Fibroblast of lung (primary cell): ENCODE measurements at regions not wholly inside any gene's neighbourhood (a gene's known extent, or its start where the extent isn't known, plus 50 kb on each side); places are given as distances from the start of the nearest gene placed in this dataset.
A peak's percentile ranks its signal among the peaks of the same experiment; 100 is the strongest.

Experiments
- DNase-seq, 2 donors: peaks; one replicate each; pipeline versions ENCODE4 v3.0.0 to v3.0.0-alpha.2; 2010; ENCODE audit warnings: low read depth in 2 of 2
- H2AFZ ChIP-seq: 2 replicates; pipeline ENCODE4 v1.5.1; 2012; ENCODE audit warnings: low read length, control low read depth, inconsistent platforms
- H3K27ac ChIP-seq: 2 replicates; pipeline ENCODE4 v1.5.1; 2011; ENCODE audit warnings: low read length, control low read depth; ENCODE audit not compliant: insufficient read depth
- H3K27me3 ChIP-seq: 2 replicates; pipeline ENCODE4 v1.5.1; 2011; ENCODE audit warnings: mild to moderate bottlenecking, low read length; ENCODE audit not compliant: control insufficient read depth, insufficient read depth
- H3K36me3 ChIP-seq: 2 replicates; pipeline ENCODE4 v1.5.1; 2011; ENCODE audit warnings: low read length; ENCODE audit not compliant: control insufficient read depth, insufficient read depth
- H3K4me1 ChIP-seq: 2 replicates; pipeline ENCODE4 v1.5.1; 2011; ENCODE audit warnings: low read length; ENCODE audit not compliant: control insufficient read depth, insufficient read depth; ENCODE audit errors: extremely low read depth
- H3K4me2 ChIP-seq: 2 replicates; pipeline ENCODE4 v1.5.1; 2011; ENCODE audit warnings: low read length, control low read depth; ENCODE audit not compliant: insufficient read depth; ENCODE audit errors: extremely low read depth
- H3K4me3 ChIP-seq, 4 experiments: fragments of 200-600 bp in 1 of 4; sonication (generic) in 1 of 4; replicated peaks in 1 of 4; 2 replicates each; pipeline ENCODE4 v1.5.1; 2011 to 2016; ENCODE audit warnings: low read length in 4 of 4, low read depth in 3 of 4, mild to moderate bottlenecking in 3 of 4, control low read depth in 2 of 4, inconsistent platforms in 1 of 4, mixed read lengths in 1 of 4; ENCODE audit not compliant: insufficient read depth in 1 of 4; ENCODE audit errors: control extremely low read depth in 1 of 4
- H3K79me2 ChIP-seq: 2 replicates; pipeline ENCODE4 v1.5.1; 2012; ENCODE audit warnings: mild to moderate bottlenecking, low read length, inconsistent platforms; ENCODE audit not compliant: control insufficient read depth, insufficient read depth
- H3K9ac ChIP-seq: 2 replicates; pipeline ENCODE4 v1.5.1; 2011; ENCODE audit warnings: mild to moderate bottlenecking, low read length, control low read depth; ENCODE audit not compliant: insufficient read depth
- H3K9me3 ChIP-seq: 2 replicates; pipeline ENCODE4 v1.5.1; 2012; ENCODE audit warnings: low read depth, low read length; ENCODE audit not compliant: control insufficient read depth, insufficient read depth
- H4K20me1 ChIP-seq: 2 replicates; pipeline ENCODE4 v1.5.1; 2011; ENCODE audit warnings: low read length; ENCODE audit not compliant: control insufficient read depth, insufficient read depth; ENCODE audit errors: extremely low read depth
- EZH2 ChIP-seq: IDR thresholded peaks from 2 replicates; pipeline ENCODE4 v1.5.1; 2012; ENCODE audit warnings: low read length, control low read depth, mild to moderate bottlenecking; ENCODE audit errors: missing control alignments
- TF ChIP-seq, protein P1 (sequence below), 2 donors: IDR thresholded peaks in 1 of 2; conservative IDR thresholded peaks in 1 of 2; 1 replicate in 1 of 2; 2 replicates in 1 of 2; pipeline ENCODE4 v1.5.1; 2011 to 2012; ENCODE audit warnings: low read length in 2 of 2, control low read depth in 1 of 2, inconsistent platforms in 1 of 2, low read depth in 1 of 2, mild to moderate bottlenecking in 1 of 2

DNA sequence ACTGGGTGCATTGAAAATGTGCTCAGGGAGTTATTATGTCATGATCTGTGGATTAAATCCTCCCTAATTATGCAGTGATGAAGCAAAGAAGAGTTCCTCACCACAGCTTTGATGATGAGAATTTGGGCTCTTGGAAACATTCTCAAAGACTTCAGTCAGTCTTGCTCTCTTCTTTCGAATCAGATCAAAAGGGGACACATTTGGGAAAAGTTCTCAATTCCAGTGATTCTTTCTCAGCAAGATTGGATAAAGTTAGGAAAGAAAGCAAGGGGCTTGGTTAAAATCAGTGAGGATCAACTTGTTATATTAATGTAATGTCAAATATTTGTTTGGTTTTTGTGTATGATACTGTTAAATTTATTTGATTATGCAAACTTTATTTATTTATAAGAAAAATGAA, 411.3 kb upstream of the ACTBL2 start:
- H3K79me2 ChIP-seq: no peaks in the 10 kb centered on the region
- no peak overlapping the region for H3K4me3 ChIP-seq
- no peaks in the 10 kb centered on the region for H3K27me3 ChIP-seq
- no peak overlapping the region for H2AFZ ChIP-seq
- TF ChIP-seq, protein P1, sequence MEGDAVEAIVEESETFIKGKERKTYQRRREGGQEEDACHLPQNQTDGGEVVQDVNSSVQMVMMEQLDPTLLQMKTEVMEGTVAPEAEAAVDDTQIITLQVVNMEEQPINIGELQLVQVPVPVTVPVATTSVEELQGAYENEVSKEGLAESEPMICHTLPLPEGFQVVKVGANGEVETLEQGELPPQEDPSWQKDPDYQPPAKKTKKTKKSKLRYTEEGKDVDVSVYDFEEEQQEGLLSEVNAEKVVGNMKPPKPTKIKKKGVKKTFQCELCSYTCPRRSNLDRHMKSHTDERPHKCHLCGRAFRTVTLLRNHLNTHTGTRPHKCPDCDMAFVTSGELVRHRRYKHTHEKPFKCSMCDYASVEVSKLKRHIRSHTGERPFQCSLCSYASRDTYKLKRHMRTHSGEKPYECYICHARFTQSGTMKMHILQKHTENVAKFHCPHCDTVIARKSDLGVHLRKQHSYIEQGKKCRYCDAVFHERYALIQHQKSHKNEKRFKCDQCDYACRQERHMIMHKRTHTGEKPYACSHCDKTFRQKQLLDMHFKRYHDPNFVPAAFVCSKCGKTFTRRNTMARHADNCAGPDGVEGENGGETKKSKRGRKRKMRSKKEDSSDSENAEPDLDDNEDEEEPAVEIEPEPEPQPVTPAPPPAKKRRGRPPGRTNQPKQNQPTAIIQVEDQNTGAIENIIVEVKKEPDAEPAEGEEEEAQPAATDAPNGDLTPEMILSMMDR (conservative IDR thresholded peaks at IDR 0.05 in 1 of 2, IDR thresholded peaks at IDR 0.05 in 1 of 2; ENCODE audit: low read depth in 1 of 2, low read length in 2 of 2): no peak
- H3K4me1 ChIP-seq: peaks cover 4% of the 10 kb centered on the region
- DNase-seq: no peak
- no peaks in the 10 kb centered on the region for H3K9me3 ChIP-seq
- no peak overlapping the region for H3K4me2 ChIP-seq
- H3K36me3 ChIP-seq: no peaks in the 10 kb centered on the region
- no peak overlapping the region for H3K9ac ChIP-seq
- no peaks in the 10 kb centered on the region for H4K20me1 ChIP-seq
- no peak overlapping the region for H3K27ac ChIP-seq

DNA sequence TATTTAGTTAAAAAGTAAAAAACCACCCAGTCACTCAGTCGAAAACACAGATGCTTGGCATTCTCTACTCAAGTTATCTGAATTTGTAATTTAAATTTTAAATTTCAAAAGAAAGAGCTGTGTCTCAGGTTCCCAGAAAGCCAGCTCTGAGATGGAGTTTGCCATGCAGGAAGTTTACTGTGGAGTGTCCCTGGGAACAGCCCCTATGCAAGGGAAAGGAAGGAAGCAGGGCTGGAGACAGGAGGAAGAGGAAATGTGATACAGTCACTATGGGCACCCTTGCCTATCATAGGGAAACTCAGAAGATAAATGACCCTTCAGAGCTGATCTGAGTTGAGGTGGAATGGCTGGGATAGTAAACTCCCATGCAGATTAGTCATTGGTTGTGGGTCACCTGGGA, 408.8 kb upstream of the ACTBL2 start:
- no peak overlapping the region for H2AFZ ChIP-seq
- no peaks in the 10 kb centered on the region for H3K27me3 ChIP-seq
- H3K79me2 ChIP-seq: no peaks in the 10 kb centered on the region
- TF ChIP-seq, protein P1 (conservative IDR thresholded peaks at IDR 0.05 in 1 of 2, IDR thresholded peaks at IDR 0.05 in 1 of 2; ENCODE audit: low read depth in 1 of 2, low read length in 2 of 2): no peak
- TF ChIP-seq EZH2: no peak
- H4K20me1 ChIP-seq: no peaks in the 10 kb centered on the region
- no peaks in the 10 kb centered on the region for H3K9me3 ChIP-seq
- H3K36me3 ChIP-seq: no peaks in the 10 kb centered on the region
- no peak overlapping the region for H3K4me2 ChIP-seq
- no peak for DNase-seq
- peaks cover 4% of the 10 kb centered on the region for H3K4me1 ChIP-seq
- no peak overlapping the region for H3K9ac ChIP-seq
- H3K27ac ChIP-seq: no peak overlapping the region
- H3K4me3 ChIP-seq: no peak overlapping the region

DNA sequence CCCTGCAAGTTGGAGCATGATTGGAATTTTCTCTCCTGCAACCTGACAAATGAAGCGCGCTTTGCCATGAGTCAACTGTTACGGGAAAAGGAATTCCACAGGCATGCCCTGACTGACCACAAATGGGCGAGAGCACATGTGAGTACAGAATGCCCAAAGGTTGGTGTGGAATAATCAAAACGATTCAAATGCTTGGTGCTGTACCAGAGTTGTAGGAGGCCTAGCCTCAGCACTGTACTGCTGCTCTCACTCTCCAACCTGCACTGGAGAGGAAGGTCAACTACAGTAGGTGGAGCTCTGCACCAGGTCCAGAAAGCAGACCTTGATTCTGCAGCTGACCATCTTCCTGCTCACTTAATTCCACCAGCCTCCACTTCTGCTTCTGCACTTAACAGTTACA, 406.9 kb upstream of the ACTBL2 start:
- Histone ChIP-seq H3K4me2 (no peak overlapping the region), H2AFZ (no peak overlapping the region), H3K79me2 (no peaks in the 10 kb centered on the region), H3K27ac (no peak overlapping the region), H4K20me1 (no peaks in the 10 kb centered on the region), H3K4me3 (no peak overlapping the region), H3K4me1 (peaks cover 4% of the 10 kb centered on the region), H3K36me3 (no peaks in the 10 kb centered on the region), H3K9me3 (no peaks in the 10 kb centered on the region), H3K9ac (no peak overlapping the region), H3K27me3 (no peaks in the 10 kb centered on the region)
- peak; percentile 55 to 96 for DNase-seq
- TF ChIP-seq, protein P1 (conservative IDR thresholded peaks at IDR 0.05 in 1 of 2, IDR thresholded peaks at IDR 0.05 in 1 of 2; ENCODE audit: low read depth in 1 of 2, low read length in 2 of 2): peak; percentile 11 to 22
- no peak for TF ChIP-seq EZH2
